ENCODE measurements at regions not wholly inside any gene's neighbourhood (a gene's known extent, or its start where the extent isn't known, plus 50 kb on each side); places are given as distances from the start of the nearest gene placed in this dataset.

GRCh38 chr2:60603533-60604190, 50.2 kb upstream of the BCL11A start:
- DNase-seq, result no peak

DNA sequence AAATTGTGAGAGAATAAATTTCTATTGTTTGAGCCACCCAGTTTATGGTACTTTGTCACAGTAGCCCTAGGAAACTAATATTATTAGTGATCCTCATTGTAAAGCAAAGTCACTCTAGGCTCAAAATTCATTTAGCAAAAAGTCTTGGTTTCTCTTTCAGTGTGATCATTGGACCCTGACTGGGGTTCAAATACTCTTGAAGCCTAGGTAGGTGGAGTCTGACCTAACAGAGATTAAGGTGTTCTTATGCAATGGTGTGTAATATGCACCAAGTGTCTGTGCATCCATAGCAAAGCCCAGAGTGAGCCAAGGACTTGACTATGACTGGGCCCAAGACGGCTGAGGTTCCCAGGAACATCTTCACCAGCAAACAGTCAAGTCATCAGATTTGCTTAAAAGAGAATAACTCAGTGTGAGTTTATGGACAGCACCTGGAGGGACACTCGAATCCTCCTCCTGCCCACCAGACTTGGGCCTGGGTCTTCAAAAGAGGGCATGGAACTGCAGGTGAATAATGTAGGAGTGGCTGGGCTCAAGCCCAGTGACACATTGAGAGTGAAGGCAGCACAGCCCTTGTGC, 51.1 kb upstream of the BCL11A start:
- DNase-seq, result no peak

DNA sequence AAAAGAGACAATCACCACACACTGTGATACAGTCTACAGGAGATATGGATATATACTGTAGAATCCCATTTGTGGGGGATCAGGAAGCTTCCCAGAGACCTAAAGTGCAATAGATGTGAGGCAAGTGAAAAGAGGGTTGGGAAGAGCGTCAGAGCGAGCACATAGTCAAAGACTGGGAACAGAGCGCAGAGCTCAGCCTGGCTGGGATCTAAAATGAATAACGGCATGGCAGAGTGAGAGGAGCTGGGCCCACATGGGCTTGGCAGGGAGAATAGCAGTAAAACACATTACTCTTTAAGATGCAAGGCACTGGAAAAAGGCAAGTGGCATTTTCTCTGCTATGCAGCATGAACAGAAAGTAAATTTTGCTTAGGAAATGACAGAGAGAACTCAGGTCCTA, 52.4 kb upstream of the BCL11A start:
- DNase-seq, result no peak

DNA sequence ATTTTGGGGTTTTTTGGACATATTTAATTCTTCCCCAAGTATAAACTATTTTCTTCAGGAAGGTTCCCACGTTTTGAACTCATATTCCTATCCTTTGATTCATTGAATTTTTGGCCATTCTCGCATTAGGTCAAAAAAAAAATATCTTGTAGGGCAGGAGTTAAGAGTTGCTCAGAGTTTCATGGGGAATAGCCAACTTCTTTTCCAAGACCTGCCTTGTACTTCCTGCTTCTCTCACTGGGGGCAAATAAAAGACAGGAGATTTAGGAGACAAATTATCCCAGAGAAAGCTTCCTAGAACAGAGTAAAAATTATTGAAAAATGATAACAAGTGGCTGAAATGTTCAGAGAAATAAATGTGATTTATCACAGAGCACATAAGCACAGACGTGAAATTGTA, 55.2 kb upstream of the BCL11A start:
- DNase-seq, result no peak

GRCh38 chr2:60612033-60612432, 58.6 kb upstream of the BCL11A start:
- no peak for DNase-seq

GRCh38 chr2:60614319-60614718, 60.9 kb upstream of the BCL11A start:
- DNase-seq, result no peak

- no peak for DNase-seq
Observed at GRCh38 chr2:60621688-60622429, 68.4 kb upstream of the BCL11A start.

DNA sequence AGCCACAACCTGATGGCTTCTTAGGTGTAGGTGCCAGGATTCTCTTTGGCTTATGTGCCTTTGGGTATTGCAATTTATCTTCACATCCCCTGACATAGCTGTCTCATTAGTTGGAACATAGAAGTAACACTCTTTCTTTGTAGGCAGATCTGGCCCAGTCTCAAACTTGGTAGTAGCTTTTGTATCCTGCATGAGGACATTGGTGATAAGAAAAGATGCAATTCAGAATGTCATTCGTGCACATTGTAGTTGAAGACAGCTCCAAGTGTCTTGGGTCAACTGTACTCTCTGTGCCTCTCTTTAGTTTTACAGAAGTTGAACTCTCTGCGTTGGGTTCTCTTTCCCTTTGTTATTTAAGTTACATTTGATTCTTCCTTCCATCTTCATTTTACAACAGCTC, 69.6 kb upstream of the BCL11A start:
- DNase-seq, result no peak

- DNase-seq, result no peak
Observed at GRCh38 chr2:60627412-60627811, 74.0 kb upstream of the BCL11A start.

GRCh38 chr2:60628026-60628425, 74.6 kb upstream of the BCL11A start:
- DNase-seq, result no peak

DNA sequence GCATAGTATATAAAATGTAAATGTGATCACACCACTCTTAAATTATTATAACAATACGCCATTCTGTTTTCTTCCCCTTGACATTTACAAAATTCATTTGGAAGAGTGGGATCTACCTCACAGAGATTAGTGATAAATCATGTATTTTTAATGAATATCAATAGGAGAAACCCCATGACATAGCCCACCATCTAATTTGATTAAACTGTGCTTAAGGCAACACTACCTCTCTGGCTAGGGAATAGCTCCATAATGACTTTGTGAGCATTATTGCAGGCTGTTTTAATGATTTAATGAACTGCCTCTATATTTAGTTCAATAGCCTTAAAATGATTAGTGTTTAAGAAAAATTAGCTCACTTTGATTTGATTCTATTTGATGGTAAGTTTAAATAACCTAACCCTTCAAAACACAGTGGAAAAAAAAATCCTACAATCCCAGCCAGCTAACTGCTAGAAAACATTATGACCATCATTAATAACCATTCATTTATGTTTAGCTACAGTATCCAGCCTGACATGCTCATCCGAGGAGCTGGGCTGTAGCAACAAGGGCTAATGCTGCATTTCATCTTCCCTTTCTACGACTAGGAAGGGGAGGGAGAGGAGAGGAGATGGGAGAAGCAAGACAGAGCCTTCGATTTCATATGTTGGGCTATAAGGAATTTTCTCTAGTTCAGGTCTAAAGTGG, 75.3 kb upstream of the BCL11A start:
- DNase-seq, result no peak

DNA sequence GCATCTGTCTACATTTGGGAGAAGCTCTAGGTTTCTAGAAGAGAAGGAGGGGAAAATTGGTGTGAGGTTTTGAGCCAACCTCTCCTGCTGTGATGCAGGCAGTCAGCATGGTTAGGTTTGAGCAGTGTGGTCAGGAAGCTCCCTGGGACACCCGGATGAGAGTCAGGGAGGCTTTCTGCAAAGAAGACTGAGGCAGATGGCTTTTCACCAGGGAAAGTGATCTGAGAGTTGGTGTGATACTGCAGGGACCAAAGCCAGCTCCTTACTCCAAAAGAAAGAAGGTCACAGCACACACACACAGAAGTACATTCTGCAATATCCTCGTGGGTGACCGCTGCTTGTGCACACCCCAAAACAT, 75.8 kb upstream of the BCL11A start:
- DNase-seq, result no peak

DNA sequence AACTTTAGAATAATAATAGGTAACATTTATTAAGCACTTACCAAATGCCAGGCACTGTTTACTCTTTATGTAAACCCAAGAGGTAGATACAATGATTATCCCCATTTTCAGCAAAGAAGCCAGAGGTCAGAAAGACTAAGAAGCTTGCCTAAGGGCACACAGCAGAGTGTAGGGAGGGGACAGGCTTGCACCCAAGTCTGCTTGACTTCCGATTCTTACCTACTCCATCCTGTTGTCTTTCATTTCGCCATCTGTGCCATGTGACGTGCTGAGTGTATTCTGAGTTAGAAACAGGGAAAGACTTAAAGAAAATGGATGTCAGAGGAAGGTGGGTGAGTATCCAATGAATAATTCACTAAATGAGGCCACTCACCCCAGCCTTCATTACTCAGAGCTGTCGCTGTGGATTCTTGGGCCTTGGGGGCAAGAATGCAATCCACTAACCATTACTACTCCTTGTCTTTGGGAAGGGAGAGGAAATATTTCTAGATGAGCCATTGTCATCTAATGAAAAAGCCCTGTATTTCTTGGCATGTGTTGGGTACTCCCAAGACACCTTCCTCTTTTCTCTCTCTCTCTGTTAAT, 76.4 kb upstream of the BCL11A start:
- DNase-seq, result no peak

- no peak for DNase-seq
Observed at GRCh38 chr2:60633615-60634014, 80.2 kb upstream of the BCL11A start.

GRCh38 chr2:60634438-60634837, 81.0 kb upstream of the BCL11A start:
- no peak for DNase-seq

GRCh38 chr2:60641811-60642788, 88.6 kb upstream of the BCL11A start:
- no peak for DNase-seq

- no peak for DNase-seq
Observed at GRCh38 chr2:60643747-60644146, 90.3 kb upstream of the BCL11A start.

DNA sequence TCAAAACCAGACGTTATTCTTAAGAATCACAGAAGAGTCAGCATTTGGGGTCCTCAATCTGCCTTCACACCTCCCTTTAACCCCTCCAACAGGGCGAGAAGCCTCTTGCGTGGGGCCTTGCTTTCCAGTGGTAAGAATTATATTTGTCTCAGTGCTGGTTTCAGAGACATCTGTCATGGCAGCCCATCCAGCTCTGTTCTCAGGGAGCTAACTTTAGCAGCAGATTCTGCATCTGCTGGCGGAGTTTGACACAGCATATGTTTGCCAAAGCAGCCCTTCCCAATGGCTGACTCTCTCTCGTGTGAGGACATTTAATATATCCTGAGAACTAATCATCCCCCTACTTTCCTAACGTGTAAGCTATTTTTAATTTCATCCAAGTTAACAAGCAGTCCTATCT, 91.5 kb upstream of the BCL11A start:
- DNase-seq, result no peak

DNA sequence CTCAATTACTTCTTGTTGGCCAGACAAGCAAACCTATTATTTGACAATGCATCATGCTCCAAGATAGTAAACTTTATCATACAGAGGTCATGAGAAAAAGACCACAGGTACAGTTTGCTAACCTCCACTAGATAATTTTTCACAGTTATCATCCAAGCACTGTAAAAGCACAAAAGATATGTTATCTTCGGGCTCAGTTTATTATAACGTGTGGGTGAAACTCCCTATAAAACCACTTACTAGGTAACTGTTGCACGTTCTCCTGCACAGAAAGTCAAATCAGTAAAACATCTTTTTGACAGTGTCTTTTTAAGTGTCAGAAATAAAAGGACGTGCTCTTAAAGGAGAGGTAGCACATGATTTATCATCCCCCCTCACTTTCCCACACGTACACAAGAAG, 94.7 kb upstream of the BCL11A start:
- no peak for DNase-seq

DNA sequence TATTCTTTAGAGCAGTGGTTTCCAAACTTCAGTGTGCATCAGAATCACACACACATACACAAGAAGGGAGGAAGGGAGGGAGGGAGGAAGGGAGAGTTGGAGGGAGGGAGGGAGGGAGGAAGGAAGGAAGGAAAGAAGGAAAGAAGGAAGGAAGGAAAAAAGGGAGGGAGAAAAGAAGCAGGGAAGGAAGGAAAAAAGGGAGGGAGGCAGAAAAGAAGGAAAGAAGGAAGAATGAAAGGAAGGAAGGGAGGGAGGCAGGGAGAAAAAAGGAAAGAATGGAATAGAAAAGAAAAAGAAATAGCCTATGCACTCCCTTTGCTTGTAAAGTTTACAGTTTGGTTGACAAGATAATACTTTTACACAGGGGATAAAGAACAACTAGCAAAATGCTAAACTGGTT, 96.3 kb upstream of the BCL11A start:
- DNase-seq, result no peak

- DNase-seq, result no peak
Observed at GRCh38 chr2:60652832-60653340, 99.4 kb upstream of the BCL11A start.

GRCh38 chr2:60657673-60658072, 98.4 kb upstream of the PAPOLG start:
- DNase-seq, result no peak

Measured in CD4-positive, alpha-beta T cell treated with Interferon gamma for 1 hour (primary cell).